ENCODE measurements at regions not wholly inside any gene's neighbourhood (a gene's known extent, or its start where the extent isn't known, plus 50 kb on each side); places are given as distances from the start of the nearest gene placed in this dataset.

DNA sequence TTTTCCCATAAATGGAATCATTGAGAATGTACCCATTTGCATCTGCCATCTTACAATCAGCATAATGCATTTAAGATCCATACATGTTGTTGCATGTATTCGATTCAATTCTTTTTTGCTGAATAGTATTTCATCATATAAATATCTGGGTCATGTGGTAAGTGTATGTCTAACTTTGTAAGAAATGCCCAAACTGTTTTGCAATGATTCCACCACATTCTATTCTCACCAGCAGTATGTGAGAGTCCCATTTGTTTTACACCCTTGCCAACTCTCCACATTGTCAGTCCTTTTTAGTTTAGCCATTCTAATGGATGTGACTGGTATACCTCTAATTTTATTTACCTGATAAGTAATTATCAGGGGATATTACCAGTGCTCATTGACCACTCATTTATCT, 115.8 kb upstream of the PBX1 start:
- no peak overlapping the region for H3K4me2 ChIP-seq (ENCODE audit: insufficient read depth, low read length)
- H3K27me3 ChIP-seq (ENCODE audit: insufficient read depth, low read length): no peaks in the 10 kb centered on the region
- no peaks in the 10 kb centered on the region for H3K4me1 ChIP-seq (ENCODE audit: insufficient read depth, low read length)
- no peaks in the 10 kb centered on the region for H3K36me3 ChIP-seq (ENCODE audit: insufficient read depth, low read length)
- H3K79me2 ChIP-seq (ENCODE audit: insufficient read depth, low read length): no peaks in the 10 kb centered on the region
- no peak overlapping the region for H3K4me3 ChIP-seq (ENCODE audit: insufficient read depth, low read length)
- DNase-seq (ENCODE audit: insufficient read length, low spot score, missing footprints): no peak
- H3K27ac ChIP-seq (ENCODE audit: low read depth, low read length): no peak overlapping the region
- TF ChIP-seq, protein P1, sequence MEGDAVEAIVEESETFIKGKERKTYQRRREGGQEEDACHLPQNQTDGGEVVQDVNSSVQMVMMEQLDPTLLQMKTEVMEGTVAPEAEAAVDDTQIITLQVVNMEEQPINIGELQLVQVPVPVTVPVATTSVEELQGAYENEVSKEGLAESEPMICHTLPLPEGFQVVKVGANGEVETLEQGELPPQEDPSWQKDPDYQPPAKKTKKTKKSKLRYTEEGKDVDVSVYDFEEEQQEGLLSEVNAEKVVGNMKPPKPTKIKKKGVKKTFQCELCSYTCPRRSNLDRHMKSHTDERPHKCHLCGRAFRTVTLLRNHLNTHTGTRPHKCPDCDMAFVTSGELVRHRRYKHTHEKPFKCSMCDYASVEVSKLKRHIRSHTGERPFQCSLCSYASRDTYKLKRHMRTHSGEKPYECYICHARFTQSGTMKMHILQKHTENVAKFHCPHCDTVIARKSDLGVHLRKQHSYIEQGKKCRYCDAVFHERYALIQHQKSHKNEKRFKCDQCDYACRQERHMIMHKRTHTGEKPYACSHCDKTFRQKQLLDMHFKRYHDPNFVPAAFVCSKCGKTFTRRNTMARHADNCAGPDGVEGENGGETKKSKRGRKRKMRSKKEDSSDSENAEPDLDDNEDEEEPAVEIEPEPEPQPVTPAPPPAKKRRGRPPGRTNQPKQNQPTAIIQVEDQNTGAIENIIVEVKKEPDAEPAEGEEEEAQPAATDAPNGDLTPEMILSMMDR (IDR thresholded peaks at IDR 0.05; ENCODE audit: extremely low read depth, low read depth, low read length): no peak
- H4K20me1 ChIP-seq (ENCODE audit: insufficient read depth, low read length): no peaks in the 10 kb centered on the region
- H3K9me3 ChIP-seq (ENCODE audit: low read depth, low read length): no peaks in the 10 kb centered on the region
- no peak overlapping the region for H2AFZ ChIP-seq (ENCODE audit: low read length)

GRCh38 chr1:164443836-164444235, 115.1 kb upstream of the PBX1 start:
- Histone ChIP-seq H2AFZ (ENCODE audit: low read length) (no peak overlapping the region), H3K27me3 (ENCODE audit: insufficient read depth, low read length) (no peaks in the 10 kb centered on the region), H3K4me2 (ENCODE audit: insufficient read depth, low read length) (no peak overlapping the region), H3K27ac (ENCODE audit: low read depth, low read length) (no peak overlapping the region), H3K36me3 (ENCODE audit: insufficient read depth, low read length) (no peaks in the 10 kb centered on the region), H3K4me3 (ENCODE audit: insufficient read depth, low read length) (no peak overlapping the region), H4K20me1 (ENCODE audit: insufficient read depth, low read length) (no peaks in the 10 kb centered on the region), H3K9me3 (ENCODE audit: low read depth, low read length) (no peaks in the 10 kb centered on the region), H3K4me1 (ENCODE audit: insufficient read depth, low read length) (no peaks in the 10 kb centered on the region), H3K79me2 (ENCODE audit: insufficient read depth, low read length) (no peaks in the 10 kb centered on the region)
- TF ChIP-seq, protein P1 (IDR thresholded peaks at IDR 0.05; ENCODE audit: extremely low read depth, low read depth, low read length): no peak
- no peak for DNase-seq (ENCODE audit: insufficient read length, low spot score, missing footprints)

DNA sequence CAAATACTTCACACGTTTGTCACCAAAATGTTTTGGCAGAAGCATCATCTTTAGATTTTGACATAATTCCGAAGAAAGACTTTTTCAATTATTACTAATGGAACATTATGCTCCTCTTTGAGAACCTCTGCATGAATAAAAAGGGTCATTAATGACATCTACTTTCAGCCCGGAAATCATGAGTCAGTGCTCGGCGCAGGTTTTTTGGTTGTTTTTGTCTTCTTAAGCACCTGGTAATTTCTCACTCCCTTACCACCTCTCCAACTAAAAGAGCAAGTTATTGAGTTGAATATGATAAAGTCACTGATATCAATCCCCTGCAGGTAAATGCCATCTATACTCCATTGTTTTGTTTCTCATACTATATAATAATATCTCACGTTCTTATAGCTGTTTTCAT, 113.0 kb upstream of the PBX1 start:
- Histone ChIP-seq H3K36me3 (ENCODE audit: insufficient read depth, low read length) (no peaks in the 10 kb centered on the region), H3K27me3 (ENCODE audit: insufficient read depth, low read length) (no peaks in the 10 kb centered on the region), H3K4me2 (ENCODE audit: insufficient read depth, low read length) (no peak overlapping the region), H2AFZ (ENCODE audit: low read length) (no peak overlapping the region), H3K9me3 (ENCODE audit: low read depth, low read length) (no peaks in the 10 kb centered on the region), H3K4me1 (ENCODE audit: insufficient read depth, low read length) (no peaks in the 10 kb centered on the region), H3K27ac (ENCODE audit: low read depth, low read length) (no peak overlapping the region), H3K4me3 (ENCODE audit: insufficient read depth, low read length) (no peak overlapping the region), H4K20me1 (ENCODE audit: insufficient read depth, low read length) (no peaks in the 10 kb centered on the region), H3K79me2 (ENCODE audit: insufficient read depth, low read length) (no peaks in the 10 kb centered on the region)
- TF ChIP-seq, protein P1 (IDR thresholded peaks at IDR 0.05; ENCODE audit: extremely low read depth, low read depth, low read length): no peak
- no peak for DNase-seq (ENCODE audit: insufficient read length, low spot score, missing footprints)

- TF ChIP-seq, protein P1 (IDR thresholded peaks at IDR 0.05; ENCODE audit: extremely low read depth, low read depth, low read length): no peak
- Histone ChIP-seq H3K79me2 (ENCODE audit: insufficient read depth, low read length) (no peaks in the 10 kb centered on the region), H3K9me3 (ENCODE audit: low read depth, low read length) (no peaks in the 10 kb centered on the region), H4K20me1 (ENCODE audit: insufficient read depth, low read length) (no peaks in the 10 kb centered on the region), H3K36me3 (ENCODE audit: insufficient read depth, low read length) (no peaks in the 10 kb centered on the region), H3K4me3 (ENCODE audit: insufficient read depth, low read length) (no peak overlapping the region), H3K4me2 (ENCODE audit: insufficient read depth, low read length) (no peak overlapping the region), H3K27ac (ENCODE audit: low read depth, low read length) (no peak overlapping the region), H3K27me3 (ENCODE audit: insufficient read depth, low read length) (no peaks in the 10 kb centered on the region), H3K4me1 (ENCODE audit: insufficient read depth, low read length) (no peaks in the 10 kb centered on the region), H2AFZ (ENCODE audit: low read length) (no peak overlapping the region)
- DNase-seq (ENCODE audit: insufficient read length, low spot score, missing footprints): no peak
Observed at GRCh38 chr1:164452549-164452948, 106.4 kb upstream of the PBX1 start.
